Osteoblast (primary cell): ENCODE measurements at regions not wholly inside any gene's neighbourhood (a gene's known extent, or its start where the extent isn't known, plus 50 kb on each side); places are given as distances from the start of the nearest gene placed in this dataset.
"Not testable (repeated sequence)": the region's sequence is repeated elsewhere in the genome, so short reads cannot be mapped to it uniquely, and the experiment has no call there.

Source experiments
- DNase-seq: peaks from one replicate; pipeline ENCODE4 v3.0.0; 2011; ENCODE audit warnings: low spot score, mixed read lengths; ENCODE audit not compliant: insufficient read length; ENCODE audit errors: missing footprints
- H2AFZ ChIP-seq: 2 replicates; pipeline ENCODE4 v1.6.0; 2011; ENCODE audit warnings: mild to moderate bottlenecking, low read length
- H3K27ac ChIP-seq: 2 replicates; pipeline ENCODE4 v1.5.1; 2011; ENCODE audit warnings: mild to moderate bottlenecking, low read depth, low read length, moderate library complexity
- H3K27me3 ChIP-seq: 2 replicates; pipeline ENCODE4 v1.6.0; 2012; ENCODE audit warnings: mild to moderate bottlenecking, control low read depth, inconsistent platforms, low read length, moderate library complexity; ENCODE audit not compliant: insufficient read depth
- H3K36me3 ChIP-seq: 2 replicates; pipeline ENCODE4 v1.5.1; 2011; ENCODE audit warnings: mild to moderate bottlenecking, low read length, control low read depth, moderate library complexity; ENCODE audit not compliant: insufficient read depth
- H3K4me1 ChIP-seq: 2 replicates; pipeline ENCODE4 v1.5.1; 2011; ENCODE audit warnings: mild to moderate bottlenecking, low read length, control low read depth, moderate library complexity; ENCODE audit not compliant: insufficient read depth
- H3K4me2 ChIP-seq: 2 replicates; pipeline ENCODE4 v1.6.0; 2011; ENCODE audit warnings: mild to moderate bottlenecking, low read length; ENCODE audit not compliant: insufficient read depth
- H3K4me3 ChIP-seq: fragments of 200-600 bp; sonication (generic); 3 replicates; pipeline ENCODE4 v1.5.1; 2012; ENCODE audit warnings: mild to moderate bottlenecking, low read length, inconsistent platforms; ENCODE audit not compliant: insufficient read depth
- H3K79me2 ChIP-seq: 2 replicates; pipeline ENCODE4 v1.6.0; 2012; ENCODE audit warnings: mild to moderate bottlenecking, low read length, control low read depth, inconsistent platforms; ENCODE audit not compliant: insufficient read depth
- H3K9me3 ChIP-seq: 2 replicates; pipeline ENCODE4 v1.5.1; 2011; ENCODE audit warnings: low read depth, low read length, control low read depth
- H4K20me1 ChIP-seq: 2 replicates; pipeline ENCODE4 v1.6.0; 2012; ENCODE audit warnings: mild to moderate bottlenecking, low read length, control low read depth; ENCODE audit not compliant: insufficient read depth
- TF ChIP-seq, protein P1 (sequence below): IDR thresholded peaks from 2 replicates; pipeline ENCODE4 v1.5.1; 2011; ENCODE audit warnings: mild to moderate bottlenecking, low read depth, low read length, moderate library complexity; ENCODE audit errors: extremely low read depth

DNA sequence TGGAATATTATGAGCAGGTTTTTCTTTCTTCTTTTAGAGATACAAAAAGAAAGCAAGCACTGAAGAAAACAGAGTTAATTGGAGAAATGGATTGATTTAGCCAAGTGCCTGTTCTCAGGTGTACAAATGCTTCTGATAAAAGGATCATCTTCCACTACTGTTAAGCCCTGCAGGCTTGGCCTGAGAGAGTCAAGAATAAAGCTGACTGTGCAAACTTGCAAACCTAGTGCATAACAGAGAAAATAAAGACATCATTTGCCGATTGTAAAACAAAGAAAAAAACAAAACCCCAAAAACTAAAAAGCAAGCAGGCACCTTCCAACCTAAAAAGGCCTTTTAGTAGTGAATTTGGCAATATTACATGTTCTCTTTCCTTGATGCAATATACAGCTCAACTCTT lies 78.0 kb upstream of the CCDC80 start:
- H3K9me3 ChIP-seq = no peaks in the 10 kb centered on the region
- TF ChIP-seq, protein P1, sequence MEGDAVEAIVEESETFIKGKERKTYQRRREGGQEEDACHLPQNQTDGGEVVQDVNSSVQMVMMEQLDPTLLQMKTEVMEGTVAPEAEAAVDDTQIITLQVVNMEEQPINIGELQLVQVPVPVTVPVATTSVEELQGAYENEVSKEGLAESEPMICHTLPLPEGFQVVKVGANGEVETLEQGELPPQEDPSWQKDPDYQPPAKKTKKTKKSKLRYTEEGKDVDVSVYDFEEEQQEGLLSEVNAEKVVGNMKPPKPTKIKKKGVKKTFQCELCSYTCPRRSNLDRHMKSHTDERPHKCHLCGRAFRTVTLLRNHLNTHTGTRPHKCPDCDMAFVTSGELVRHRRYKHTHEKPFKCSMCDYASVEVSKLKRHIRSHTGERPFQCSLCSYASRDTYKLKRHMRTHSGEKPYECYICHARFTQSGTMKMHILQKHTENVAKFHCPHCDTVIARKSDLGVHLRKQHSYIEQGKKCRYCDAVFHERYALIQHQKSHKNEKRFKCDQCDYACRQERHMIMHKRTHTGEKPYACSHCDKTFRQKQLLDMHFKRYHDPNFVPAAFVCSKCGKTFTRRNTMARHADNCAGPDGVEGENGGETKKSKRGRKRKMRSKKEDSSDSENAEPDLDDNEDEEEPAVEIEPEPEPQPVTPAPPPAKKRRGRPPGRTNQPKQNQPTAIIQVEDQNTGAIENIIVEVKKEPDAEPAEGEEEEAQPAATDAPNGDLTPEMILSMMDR = no peak
- no peak overlapping the region for H3K4me3 ChIP-seq
- no peaks in the 10 kb centered on the region for H3K36me3 ChIP-seq
- H3K4me2 ChIP-seq = no peak overlapping the region
- no peak overlapping the region for H3K27ac ChIP-seq
- H4K20me1 ChIP-seq = no peaks in the 10 kb centered on the region
- no peak overlapping the region for H2AFZ ChIP-seq
- H3K4me1 ChIP-seq = no peaks in the 10 kb centered on the region
- no peaks in the 10 kb centered on the region for H3K27me3 ChIP-seq
- no peak for DNase-seq
- H3K79me2 ChIP-seq = no peaks in the 10 kb centered on the region

DNA sequence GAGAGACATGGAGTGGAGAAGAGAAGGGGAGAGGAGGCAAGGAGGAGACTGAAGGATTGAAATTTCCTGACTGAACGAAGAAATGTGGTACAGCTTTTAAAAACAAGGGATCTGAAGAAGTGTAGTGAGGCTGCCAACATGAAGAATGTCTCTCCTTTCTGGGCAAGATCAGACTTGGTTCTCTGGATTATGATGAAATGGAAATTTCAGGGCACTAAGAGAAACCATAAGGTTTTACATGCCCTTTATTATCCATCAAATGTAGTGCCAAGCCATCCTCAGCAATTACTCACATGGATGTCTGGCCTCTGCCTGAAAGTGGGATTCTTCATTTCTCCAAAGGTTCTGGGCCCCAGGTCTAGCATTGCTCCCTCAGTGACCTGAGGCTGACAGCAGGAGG lies 77.6 kb upstream of the CCDC80 start:
- no peak overlapping the region for H3K4me3 ChIP-seq
- no peak for DNase-seq

DNA sequence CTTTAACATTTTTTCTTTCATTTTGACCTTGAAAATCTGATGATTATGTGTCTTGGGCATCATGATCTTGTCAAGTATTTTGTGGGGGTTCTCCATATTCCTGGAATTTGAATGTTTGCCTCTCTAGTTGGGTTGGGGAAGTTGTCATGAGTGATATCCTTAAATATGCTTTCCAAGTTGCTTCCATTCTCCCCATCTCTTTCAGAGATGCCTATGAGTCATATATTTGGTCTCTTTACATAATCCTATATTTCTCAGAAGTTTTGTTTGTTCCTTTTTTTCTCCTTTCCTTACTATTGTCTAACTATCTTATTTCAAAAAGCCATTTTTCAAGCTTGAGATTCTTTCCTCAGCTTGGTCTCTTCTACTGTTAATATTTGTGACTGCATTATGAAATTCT lies 69.0 kb upstream of the CCDC80 start:
- peaks cover 4% of the 10 kb centered on the region for H3K9me3 ChIP-seq
- no peak for DNase-seq
- H3K4me2 ChIP-seq = no peak overlapping the region
- no peaks in the 10 kb centered on the region for H3K36me3 ChIP-seq
- H2AFZ ChIP-seq = no peak overlapping the region
- H3K27me3 ChIP-seq = no peaks in the 10 kb centered on the region
- no peaks in the 10 kb centered on the region for H4K20me1 ChIP-seq
- no peak overlapping the region for H3K4me3 ChIP-seq
- H3K4me1 ChIP-seq = no peaks in the 10 kb centered on the region
- TF ChIP-seq, protein P1 = no peak
- H3K27ac ChIP-seq = no peak overlapping the region
- H3K79me2 ChIP-seq = no peaks in the 10 kb centered on the region

More for the DNA sequence above, 77.6 kb upstream of the CCDC80 start:
- no peaks in the 10 kb centered on the region for H4K20me1 ChIP-seq
- no peak overlapping the region for H2AFZ ChIP-seq
- no peak overlapping the region for H3K27ac ChIP-seq
- no peaks in the 10 kb centered on the region for H3K36me3 ChIP-seq
- no peaks in the 10 kb centered on the region for H3K27me3 ChIP-seq
- H3K4me1 ChIP-seq = no peaks in the 10 kb centered on the region
- TF ChIP-seq, protein P1 = no peak
- H3K9me3 ChIP-seq = no peaks in the 10 kb centered on the region
- H3K4me2 ChIP-seq = no peak overlapping the region
- no peaks in the 10 kb centered on the region for H3K79me2 ChIP-seq

DNA sequence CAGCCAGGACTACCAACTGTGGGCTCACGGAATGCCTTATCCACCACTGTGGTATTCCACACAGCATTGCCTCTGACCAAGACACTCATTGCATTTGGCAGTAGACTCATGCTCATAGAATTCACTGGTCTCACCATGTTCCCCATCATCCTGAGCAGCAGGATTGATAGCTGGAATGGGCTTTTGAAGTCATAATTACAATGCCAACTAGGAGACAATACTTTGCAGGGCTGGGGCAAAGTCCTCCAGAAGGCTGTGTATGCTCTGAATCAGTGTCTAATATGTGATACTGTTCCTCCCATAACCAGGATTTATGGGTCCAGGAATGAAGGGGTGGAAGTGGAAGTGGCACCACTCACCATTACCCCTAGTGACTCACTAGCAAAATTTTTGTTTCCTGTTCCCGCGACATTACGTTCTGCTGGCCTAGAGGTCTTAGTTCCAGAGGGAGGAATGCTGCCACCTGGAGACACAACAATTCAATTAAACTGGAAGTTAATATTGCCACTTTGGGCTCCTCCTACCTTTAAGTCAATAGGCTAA lies 58.6 kb upstream of the CCDC80 start:
- no peaks in the 10 kb centered on the region for H3K27me3 ChIP-seq
- no peaks in the 10 kb centered on the region for H4K20me1 ChIP-seq
- no peaks in the 10 kb centered on the region for H3K36me3 ChIP-seq
- H3K27ac ChIP-seq = peak overlapping the region; percentile 49
- H3K4me3 ChIP-seq = no peak overlapping the region
- peaks cover 20% of the 10 kb centered on the region for H3K4me1 ChIP-seq
- DNase-seq = peak; percentile 52
- no peaks in the 10 kb centered on the region for H3K79me2 ChIP-seq
- TF ChIP-seq, protein P1 = peak; percentile 14
- H3K9me3 ChIP-seq = no peaks in the 10 kb centered on the region
- peak overlapping the region; percentile 36 for H2AFZ ChIP-seq
- peak overlapping the region; percentile 20 for H3K4me2 ChIP-seq

DNA sequence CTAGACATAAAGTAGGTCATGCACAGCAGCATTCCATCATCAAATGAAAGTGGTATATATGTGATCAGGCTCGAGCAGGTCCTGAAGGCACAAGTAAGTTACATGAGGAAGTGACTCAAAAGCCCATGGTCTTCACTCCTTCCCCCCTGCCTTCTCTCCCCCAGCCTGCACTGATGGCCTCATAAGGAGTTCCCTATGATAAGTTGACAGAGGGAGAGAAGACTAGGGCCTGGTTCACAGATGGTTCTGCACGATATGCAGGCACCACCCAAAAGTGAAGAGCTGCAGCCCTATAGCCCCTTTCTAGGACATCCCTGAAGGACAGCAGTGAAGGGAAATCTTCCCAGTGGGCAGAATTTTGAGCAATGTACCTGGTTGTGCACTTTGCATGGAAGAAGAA lies 57.5 kb upstream of the CCDC80 start:
- H3K79me2 ChIP-seq, H3K36me3 ChIP-seq, H3K27ac ChIP-seq, DNase-seq, H3K9me3 ChIP-seq, H3K4me2 ChIP-seq, H4K20me1 ChIP-seq, H3K27me3 ChIP-seq, H2AFZ ChIP-seq, H3K4me3 ChIP-seq: not testable (repeated sequence)
- peaks cover 20% of the 10 kb centered on the region for H3K4me1 ChIP-seq

DNA sequence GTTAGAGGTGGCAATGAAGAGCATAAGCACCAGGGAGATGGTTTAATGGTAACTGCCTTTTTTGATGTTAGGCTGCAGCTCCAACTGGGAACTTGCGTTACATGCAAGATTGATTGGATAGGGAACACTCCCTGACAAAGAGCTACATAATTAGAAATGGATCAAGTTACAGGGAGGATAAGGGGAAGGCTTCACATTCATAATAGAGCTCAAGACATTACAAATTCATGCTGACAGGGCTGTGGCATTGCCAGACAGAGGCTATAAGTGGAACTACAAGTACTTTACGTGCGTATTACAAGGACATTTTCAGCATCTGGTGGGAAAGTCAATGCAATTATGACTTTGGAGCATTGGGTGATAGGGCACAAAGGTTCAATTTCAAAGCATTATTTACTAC lies 55.3 kb upstream of the CCDC80 start:
- Histone ChIP-seq H3K4me1 (peaks cover 20% of the 10 kb centered on the region), H2AFZ (peak overlapping the region; percentile 35)
- not testable (repeated sequence) for H4K20me1 ChIP-seq, DNase-seq, H3K36me3 ChIP-seq, H3K9me3 ChIP-seq, H3K4me2 ChIP-seq, H3K27me3 ChIP-seq, H3K79me2 ChIP-seq, H3K27ac ChIP-seq, H3K4me3 ChIP-seq
